GM21526 (cell line): ENCODE measurements at regions not wholly inside any gene's neighbourhood (a gene's known extent, or its start where the extent isn't known, plus 50 kb on each side); places are given as distances from the start of the nearest gene placed in this dataset.

Experiments
- ATAC-seq: cut with Tn5 transposase; IDR thresholded peaks from one replicate; pipeline ENCODE4 v1.9.1; 2021; ENCODE audit warnings: moderate library complexity; ENCODE audit not compliant: unreplicated experiment, low FRiP score

- no peak for ATAC-seq
Observed at GRCh38 chr6:67633058-67633457, 1002.0 kb upstream of the ADGRB3 start.

- ATAC-seq: no peak
Observed at GRCh38 chr6:67630146-67630545, 1004.9 kb upstream of the ADGRB3 start.

DNA sequence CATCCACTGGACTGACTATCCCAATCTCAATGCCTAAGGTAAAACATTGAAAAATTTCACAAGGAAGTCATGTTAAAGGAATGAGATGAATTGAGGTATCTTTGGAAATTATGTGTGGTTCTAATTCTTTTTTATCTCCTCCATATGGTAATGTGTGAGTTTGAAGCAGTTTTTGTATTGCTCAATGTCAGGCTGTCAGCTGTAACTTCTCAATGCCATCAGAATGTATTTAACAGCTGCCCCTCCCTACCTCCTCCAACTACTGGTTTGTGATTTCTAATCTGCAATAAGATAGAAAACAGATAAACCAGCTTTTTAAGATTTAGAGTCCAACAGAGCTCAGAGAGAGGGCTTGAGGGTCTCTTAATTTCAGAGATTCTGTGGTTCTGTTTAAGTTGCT is 1005.8 kb upstream of the ADGRB3 start:
- ATAC-seq: no peak

DNA sequence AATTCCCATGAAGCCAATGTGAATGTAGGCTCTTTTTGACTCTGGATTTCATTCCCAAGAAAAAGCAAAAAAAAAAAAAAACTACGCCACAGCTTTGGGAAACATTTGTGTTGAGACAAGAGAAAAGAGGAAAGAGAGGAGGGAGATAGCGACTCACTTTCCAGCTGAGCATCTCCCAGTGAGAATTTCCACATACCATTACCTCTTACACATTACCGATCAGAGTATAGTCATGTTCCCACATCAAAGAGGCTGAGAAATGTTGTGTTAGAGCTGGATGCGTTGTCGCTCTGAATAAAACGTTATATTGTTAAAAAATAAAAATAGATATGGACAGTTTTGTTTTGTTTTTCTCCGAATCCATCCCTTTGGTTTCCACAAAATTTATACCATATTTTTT is 1019.3 kb upstream of the ADGRB3 start:
- ATAC-seq: no peak

- ATAC-seq: no peak
Observed at GRCh38 chr6:67608099-67608749, 1026.9 kb upstream of the ADGRB3 start.

DNA sequence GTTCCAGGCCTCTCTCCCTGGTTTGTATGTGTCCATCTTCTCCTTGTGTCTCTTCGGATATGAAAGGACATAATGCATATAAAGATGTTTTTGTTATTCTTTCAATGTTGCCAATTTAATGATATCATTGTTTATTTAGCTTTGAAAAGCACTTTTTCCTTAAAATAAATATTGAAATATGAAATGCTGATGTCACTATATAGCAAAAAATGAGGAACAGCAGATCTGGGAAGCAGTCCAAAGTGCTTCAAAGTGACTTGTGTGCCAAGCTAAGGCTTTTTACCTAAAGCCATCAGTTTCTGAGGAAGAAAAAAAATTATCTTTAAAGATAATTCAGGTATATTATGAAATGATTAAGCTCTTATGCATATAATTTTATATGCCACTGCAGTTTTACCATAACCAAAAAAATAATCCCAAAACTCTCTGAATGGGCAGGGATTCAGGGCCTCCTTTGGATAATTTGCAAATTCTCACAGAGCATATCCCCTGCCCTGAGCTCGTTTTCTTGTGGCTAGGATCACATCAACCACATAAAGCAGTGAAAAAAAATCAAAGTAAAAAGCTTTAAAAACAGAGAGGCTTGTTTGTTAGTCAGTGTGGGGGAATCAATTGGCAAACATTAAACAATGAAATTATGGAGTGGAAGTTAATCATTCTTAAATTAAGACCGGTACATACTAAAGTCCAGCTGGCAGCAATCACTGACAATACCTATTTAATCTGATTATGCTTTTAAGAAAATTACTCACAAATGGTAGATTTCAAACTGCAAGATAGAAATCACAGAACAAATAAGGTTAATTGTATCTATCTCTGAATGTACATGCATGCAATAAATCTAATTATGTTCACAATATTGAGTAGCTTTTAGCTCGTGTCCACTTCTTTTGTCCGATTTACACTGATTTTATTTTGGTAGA is 1027.9 kb upstream of the ADGRB3 start:
- no peak for ATAC-seq

DNA sequence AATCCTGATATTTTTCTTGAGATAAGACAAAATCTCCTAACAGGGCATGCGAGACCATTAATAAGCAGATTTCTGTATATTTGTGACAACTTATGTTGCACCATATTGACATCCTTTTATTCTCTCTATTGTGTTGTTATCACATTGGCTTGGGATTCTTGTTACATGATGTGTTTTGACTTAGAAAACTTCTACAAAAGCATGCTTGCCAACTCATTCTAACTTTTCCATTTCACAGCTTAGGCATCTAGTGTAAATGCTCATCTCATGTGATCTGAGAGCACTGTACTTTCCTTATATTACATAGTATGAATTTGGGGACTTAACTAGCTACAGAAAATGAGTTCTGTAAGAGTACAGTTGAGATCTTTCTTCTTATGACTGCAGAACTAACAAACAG is 1040.7 kb upstream of the ADGRB3 start:
- no peak for ATAC-seq

DNA sequence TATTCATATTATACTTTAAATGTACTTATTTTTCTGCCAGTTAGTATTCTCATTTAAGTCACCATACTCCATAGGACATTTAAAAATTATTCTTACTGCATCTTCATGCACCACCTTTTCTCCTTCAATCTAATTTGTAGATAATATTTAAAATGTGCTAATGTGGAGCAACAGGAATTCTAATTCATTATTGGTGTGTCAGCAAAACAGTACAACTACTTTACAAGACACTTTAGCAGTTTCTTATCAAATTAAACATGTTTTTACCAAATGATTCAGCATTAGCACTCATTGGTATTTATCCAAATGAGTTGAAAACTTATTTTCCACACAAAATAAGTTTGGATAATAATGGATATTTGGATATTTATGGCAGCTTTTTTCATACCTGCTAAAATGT is 1041.8 kb upstream of the ADGRB3 start:
- ATAC-seq: no peak

DNA sequence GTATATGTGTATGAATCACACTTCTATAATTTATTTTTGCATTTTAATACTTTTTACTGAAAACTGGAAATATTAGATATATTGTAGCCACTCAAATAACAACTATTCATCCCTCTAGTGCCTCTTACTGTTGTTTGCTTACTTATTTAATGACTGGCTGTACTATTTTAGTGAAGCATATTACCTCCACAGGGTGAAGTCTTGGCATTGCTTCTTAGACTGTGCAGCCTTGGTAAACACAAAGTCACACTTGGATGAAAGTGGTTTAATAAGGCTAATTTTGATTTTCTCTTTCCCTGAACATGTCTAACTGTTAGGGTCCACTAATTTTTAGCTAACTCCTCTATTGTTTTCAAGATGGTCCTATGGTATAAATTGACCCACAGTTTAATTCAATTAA is 1043.2 kb upstream of the ADGRB3 start:
- no peak for ATAC-seq

DNA sequence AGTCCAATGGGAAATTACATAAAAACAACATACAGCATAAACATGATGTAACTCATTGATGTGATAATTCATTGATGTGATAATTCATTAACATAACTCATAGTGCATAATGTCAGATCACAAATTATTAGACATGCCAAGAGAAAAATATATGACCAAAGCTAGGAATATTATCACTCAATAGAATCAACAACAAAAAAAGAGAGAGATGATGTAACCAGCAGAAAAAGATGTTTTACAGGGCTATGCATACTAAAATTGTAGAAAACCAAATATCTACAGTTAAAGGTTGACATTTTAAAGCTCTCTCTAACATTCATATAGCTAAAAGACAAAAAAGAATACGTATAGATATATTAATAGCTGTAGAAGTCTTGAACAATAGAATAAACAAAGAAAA is 1067.2 kb upstream of the ADGRB3 start:
- ATAC-seq: no peak

- ATAC-seq: no peak
Observed at GRCh38 chr6:67563671-67564070, 1071.4 kb upstream of the ADGRB3 start.

- no peak for ATAC-seq
Observed at GRCh38 chr6:67560068-67560467, 1075.0 kb upstream of the ADGRB3 start.

- ATAC-seq: no peak
Observed at GRCh38 chr6:67558985-67559384, 1076.1 kb upstream of the ADGRB3 start.

GRCh38 chr6:67544851-67545452 is 1090.1 kb upstream of the ADGRB3 start:
- no peak for ATAC-seq

DNA sequence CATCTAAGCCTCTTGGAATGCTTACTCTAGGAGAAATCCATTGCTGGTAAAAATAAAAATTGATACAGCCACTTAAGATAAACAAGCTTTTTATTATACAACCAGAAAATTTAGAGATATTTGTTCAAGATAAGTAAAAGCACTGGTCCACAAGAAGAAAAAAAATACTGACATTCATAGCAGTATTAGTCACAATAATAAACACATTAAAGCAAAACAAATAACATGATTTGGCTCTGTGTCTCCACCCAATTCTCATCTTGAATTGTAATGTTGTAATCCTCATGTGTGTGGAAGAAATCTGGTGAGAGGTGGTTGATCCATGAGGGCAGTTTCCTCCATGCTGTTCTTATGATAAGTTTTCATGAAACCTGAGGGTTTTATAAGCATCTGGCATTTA is 1093.5 kb upstream of the ADGRB3 start:
- no peak for ATAC-seq

GRCh38 chr6:67538032-67538431 is 1097.0 kb upstream of the ADGRB3 start:
- no peak for ATAC-seq

- ATAC-seq: no peak
Observed at GRCh38 chr6:67535946-67536345, 1099.1 kb upstream of the ADGRB3 start.

DNA sequence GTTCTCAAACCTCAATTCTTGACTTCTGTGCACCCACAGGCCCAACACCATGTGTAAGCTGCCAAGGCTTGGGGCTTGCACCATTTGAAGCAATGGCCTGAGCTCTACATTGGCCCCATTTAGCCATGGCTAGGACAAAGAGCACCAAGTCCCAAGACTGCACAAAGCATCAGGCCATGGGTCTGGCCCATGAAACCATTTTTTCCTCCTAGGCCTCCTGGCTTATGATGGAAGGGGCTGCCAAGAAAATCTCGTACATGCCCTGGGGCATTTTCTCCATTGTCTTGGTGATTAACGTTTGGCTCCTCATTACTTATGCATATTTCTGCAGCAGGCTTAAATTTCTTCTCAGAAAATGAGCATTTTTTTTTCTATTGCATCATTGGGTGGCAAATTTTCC is 1128.7 kb upstream of the ADGRB3 start:
- ATAC-seq: no peak

- ATAC-seq: no peak
Observed at GRCh38 chr6:67501755-67502154, 1133.3 kb upstream of the ADGRB3 start.

GRCh38 chr6:67497749-67498148 is 1137.3 kb upstream of the ADGRB3 start:
- no peak for ATAC-seq

GRCh38 chr6:67496191-67496590 is 1138.9 kb upstream of the ADGRB3 start:
- ATAC-seq: no peak

GRCh38 chr6:67493682-67494081 is 1141.4 kb upstream of the ADGRB3 start:
- no peak for ATAC-seq
